GM18861 (cell line): ENCODE measurements at regions not wholly inside any gene's neighbourhood (a gene's known extent, or its start where the extent isn't known, plus 50 kb on each side); places are given as distances from the start of the nearest gene placed in this dataset.
"Not testable (repeated sequence)": the region's sequence is repeated elsewhere in the genome, so short reads cannot be mapped to it uniquely, and the experiment has no call there.

ENCODE experiments used
- ATAC-seq: cut with Tn5 transposase; IDR thresholded peaks from one replicate; pipeline ENCODE4 v1.9.1; 2021; ENCODE audit not compliant: unreplicated experiment

DNA sequence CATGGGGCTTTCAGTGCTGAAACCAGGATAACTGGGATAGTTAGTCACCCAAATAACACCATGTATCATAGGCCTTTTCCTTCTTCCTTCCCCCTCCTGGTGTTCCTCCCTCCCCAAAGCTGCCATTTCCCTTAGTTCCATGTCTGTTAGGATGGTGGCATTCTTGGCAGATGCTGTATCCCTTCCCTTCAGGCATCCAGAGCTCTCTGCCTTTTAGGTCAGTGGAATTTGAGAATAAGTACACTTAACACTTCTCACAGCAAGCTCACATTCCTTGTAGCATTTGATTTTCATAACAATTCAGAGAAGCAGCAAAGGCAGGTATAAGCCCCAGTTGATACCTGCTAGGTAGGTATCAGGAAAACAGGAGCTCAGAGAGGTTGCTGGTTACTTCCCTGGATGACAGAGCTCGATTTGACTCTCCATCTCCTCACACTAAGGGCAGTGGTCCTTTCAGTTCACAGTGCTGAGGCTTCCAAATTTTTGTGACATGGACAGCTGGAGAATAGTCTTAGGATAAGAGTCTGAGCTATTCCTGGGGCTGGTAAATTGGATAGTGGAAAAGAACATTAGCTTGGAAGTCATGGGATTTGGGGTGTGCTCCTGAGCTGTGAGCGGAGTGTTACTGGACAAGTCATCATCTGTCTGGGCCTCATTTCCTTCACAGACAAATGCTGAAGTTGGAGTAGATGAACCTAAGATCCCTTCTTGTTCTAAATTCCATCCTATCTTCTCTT, 108.7 kb upstream of the RHOBTB1 start:
- ATAC-seq = no peak

DNA sequence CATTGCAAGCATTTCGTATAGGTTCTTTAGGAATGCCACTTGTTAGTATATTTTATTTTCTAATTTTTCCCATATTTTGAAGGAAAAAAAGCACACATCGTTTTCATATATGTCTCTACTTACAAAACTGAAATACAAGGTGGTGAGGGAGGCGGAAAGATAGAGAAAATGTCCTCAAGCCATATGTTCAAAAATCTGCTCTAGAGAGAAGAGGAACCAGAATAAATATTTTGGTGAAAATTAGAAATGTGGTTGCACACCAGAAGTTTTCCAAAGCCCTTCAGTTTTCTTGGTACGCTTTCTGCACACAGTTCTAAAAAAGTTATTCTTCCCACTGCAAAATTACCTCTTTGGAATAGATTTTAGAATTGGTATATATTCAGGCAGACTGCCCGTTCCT, 107.4 kb upstream of the RHOBTB1 start:
- no peak for ATAC-seq

DNA sequence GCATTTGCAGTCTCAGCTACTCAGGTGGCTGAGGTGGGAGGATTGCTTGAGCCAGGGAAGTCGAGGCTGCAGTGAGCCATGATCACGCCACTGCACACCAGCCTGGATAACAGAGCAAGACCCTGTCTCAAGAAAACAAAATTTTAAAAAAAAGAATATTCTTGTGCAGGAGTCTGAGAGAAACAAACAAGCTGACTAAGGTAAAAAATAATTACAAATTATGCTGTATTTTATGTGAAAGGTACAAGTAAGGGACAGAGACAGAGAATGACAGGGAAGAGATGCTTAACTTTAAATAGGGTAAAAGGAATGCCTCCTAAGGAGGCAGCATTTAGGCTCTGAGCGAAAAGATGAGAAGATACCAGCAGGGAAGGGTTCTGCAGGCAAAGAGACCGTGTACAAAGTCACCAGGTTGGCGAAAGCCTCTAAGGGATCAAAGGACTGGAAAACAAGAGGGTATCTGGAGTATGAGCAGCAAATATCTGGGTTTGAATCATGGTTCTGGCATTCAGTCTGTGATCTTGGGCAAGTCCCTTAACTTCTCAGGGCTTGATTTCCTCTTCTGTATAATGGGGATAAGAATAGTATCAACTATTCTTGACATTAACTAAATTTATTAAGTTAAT, 106.2 kb upstream of the RHOBTB1 start:
- no peak for ATAC-seq

DNA sequence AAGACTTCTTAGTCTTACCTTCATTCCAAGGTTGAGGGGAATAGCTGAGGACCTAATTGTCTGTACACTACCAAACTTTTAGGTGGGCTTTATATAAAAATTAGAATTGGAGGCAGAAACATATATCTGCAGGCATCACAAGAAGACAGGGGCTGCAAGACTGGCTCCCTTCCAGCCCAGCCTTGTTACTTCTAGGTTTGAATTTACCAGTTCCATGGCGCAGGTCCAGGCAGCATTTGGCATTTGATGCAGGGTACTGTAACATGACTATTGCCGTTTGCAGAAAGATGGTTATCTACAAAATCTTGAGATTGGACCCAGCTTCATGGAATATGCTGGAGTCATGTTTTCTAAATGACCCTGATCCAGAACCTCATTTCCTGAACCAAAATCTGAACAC, 105.4 kb upstream of the RHOBTB1 start:
- no peak for ATAC-seq

DNA sequence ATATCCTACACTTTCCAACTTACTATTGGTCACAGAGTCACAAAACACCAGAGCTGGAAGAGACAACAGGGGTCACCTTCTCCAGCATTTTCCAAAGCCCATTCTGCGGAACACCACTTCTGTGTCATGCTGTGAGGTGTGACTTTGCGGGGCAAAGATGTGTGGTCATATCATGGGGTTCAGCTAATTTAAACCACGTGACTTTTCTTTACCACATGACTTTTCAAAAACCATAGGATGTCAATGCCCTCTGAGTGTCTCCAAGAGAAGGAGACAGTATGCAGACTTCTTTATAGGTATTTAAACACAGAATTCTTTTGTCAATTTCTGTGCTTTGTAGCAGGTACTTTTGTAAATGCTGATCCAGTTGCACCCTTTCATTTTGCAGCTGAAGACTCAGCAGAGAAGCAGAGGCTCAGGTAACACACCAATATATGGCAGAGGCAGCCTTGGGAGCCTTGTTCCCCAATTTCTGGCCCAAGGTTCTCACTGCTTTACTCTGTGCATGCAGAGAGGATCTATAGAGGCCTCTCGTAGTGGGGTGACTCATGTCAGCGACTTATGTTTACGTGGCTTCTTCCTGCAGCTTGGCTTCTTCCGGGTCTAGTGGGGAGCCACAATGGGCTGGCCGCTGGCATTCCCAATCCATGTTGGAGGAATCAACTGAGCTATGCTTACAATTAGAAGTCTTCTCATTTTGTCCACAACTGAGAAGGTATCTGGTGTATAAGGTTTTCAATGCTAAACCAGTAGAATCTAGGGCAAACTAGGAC, 104.0 kb upstream of the RHOBTB1 start:
- no peak for ATAC-seq

DNA sequence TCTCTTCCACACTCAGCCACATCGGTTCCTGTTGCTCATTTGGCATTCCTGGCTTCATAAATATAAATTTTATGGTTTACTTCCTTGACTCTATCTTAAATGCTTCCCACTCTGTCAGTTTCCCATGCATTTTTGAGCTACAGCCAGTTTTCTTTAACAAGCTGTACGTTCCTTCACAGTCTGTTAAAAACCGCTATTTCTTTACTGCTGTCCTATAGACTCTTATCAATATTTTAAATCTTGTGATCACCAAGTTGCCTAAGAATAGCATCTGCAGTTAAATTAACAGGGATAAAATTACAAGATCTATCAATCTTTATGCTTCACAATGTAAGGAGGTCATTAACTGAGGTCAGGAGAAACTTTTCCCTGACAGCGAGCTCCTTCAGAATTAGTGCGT, 103.1 kb upstream of the RHOBTB1 start:
- no peak for ATAC-seq

DNA sequence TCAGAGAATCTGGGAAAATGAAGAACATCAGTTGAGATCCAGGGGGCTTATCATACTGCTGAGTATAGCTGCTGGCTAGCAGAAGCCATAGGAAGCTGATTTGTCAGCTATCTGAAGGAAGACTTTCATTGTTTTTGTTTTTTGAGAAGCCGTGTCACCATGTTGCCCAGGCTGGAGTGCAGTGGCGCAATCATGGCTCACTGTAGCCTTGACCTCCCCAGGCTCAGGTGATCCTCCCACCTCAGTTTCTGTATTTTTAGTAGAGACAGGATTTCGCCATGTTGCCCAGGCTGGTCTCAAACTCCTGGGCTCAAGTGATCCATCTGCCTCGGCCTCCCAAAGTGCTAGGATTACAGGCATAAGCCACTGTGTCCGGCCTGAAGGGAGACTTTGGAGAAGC, 101.5 kb upstream of the RHOBTB1 start:
- ATAC-seq = not testable (repeated sequence)

DNA sequence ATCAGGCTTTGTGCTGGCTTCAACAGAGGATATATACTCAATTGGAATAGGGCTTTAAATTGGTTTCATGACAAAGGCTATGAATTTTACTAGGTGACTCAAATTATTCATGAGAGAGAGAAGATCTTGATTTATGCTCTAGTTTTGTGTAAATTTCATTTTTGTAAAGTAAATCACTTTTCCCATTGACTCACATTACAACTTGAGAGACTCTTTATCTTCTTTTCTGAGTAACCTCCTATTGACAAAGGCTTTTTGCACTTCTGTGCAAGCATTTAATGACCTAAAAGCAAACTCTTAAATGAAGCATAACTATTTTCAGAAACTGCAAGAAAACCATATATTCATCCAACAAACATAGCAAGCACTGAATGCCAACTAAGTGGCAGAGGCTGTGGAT, 98.5 kb upstream of the RHOBTB1 start:
- no peak for ATAC-seq

DNA sequence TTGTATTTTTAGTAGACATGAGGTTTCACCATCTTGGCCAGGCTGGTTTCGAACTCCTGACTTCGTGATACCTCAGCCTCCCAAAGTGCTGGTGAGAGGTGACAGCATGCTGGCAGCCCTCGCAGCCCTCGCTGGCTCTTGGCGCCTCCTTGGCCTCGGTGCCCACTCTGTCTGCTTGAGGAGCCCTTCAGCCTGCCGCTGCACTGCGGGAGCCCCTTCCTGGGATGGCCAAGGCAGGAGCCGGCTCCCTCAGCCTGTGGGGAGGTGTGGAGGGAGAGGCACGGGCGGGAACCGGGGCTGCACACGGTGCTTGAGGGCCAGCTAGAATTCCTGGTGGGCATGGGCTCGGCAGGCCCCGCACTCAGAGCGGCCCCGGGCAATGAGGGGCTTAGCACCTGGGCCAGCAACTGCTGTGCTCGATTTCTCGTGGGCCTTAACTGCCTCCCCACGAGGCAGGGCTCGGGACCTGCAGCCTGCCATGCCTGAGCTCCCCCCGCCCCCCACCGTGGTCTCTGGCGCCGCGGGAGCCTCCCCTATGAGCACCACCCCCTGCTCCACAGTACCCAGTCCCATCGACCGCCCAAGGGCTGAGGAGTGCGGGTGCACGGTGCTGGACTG, 96.5 kb upstream of the RHOBTB1 start:
- ATAC-seq = no peak

DNA sequence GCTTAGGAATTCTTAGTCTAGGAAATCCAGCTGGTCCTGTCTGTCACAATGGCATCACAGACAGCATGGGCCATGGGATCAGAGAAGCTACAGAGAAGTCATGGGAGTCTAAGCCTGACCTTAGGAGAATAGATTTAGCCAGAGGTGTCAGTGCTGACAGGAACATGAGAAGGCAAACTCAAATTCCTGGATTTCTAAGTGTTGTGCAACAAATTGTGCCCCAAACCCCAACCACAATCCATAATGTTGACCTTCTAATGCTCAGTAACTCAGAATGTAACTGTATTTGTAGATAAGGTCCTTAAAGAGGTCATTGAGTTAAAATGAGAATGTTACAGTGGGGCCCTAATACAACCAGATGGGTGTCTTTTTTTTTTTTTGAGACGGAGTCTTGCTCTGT, 95.9 kb upstream of the RHOBTB1 start:
- no peak for ATAC-seq

DNA sequence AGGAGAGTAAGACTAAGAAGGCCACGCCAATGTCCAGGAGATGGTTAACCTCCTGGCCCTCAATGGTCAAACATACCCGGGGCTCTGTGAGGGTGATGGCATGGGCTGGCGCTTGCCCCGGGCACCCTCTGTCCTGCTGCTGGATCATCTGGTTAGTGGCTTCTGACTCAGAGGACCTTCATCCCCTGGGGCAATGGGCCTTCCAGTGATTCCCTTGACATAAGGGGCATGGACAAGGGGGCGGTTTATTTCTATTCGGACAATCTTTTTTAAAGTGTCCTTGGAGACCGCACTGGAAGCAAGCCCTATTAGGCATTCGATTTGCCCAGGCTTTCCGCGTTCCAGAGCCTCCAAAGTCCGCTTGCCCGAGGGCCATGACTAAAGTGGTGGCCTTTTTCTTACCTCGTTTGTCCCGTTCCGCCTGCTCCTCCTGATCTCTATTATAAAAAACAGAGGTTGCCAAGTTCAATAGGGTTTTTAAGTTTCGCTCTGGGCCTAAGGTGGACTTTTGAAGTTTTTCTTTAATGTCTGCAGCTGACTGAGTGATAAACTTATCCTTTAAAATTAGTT, 93.4 kb upstream of the RHOBTB1 start:
- ATAC-seq = not testable (repeated sequence)

DNA sequence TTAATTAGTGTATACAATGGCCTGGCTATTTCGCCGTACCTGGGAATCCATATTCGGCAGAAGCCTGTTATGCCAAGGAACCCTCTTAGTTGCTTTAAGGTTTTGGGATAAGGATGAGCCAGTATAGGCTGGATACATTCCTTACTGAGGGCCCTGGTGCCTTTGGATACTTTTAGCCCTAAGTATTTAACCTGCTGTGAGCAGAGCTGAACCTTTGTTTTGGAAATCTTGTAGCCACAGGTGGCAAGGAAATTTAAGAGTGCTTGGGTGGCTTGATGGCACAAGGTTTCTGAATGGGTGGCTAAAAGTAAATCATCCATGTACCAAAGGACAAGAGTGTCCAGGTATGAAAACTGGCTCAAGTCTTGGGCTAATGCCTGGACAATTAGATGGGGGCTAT, 92.2 kb upstream of the RHOBTB1 start:
- not testable (repeated sequence) for ATAC-seq

DNA sequence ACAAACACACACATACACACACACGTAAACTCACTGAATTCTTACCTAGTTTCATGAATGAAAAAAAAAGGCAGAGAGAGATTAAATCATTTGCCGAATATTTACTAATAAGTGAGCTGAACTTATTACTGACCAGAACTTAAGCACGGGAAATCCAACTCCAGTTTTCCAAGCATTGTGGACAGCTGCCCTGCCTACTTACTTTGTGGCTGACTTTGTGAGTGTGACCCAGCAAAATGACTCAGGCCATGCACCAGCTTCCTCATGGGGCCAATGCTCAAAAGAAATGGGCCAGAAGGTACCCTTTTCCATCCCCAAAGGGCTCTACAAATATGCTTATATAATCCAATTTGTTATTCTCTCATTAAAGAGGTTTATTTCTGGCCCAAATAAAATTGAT, 87.4 kb upstream of the RHOBTB1 start:
- no peak for ATAC-seq

DNA sequence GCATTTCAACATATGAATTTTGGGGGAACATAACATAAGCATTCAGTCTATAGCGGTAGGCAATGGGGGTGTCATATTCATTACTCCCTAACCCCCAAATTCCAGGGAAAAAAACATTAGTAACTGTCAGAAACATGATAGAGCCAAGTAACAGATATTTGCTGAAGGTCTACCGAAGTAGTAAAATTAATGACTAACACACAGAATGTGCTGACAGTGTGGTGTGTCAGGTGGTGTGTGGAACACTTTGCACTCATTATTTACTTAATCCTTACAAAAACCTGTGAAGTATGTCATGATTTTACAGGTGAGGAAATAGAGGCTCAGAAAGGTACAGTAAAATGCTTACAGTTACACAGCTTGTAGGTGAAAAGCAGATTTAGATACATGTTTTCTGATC, 85.4 kb upstream of the RHOBTB1 start:
- no peak for ATAC-seq

DNA sequence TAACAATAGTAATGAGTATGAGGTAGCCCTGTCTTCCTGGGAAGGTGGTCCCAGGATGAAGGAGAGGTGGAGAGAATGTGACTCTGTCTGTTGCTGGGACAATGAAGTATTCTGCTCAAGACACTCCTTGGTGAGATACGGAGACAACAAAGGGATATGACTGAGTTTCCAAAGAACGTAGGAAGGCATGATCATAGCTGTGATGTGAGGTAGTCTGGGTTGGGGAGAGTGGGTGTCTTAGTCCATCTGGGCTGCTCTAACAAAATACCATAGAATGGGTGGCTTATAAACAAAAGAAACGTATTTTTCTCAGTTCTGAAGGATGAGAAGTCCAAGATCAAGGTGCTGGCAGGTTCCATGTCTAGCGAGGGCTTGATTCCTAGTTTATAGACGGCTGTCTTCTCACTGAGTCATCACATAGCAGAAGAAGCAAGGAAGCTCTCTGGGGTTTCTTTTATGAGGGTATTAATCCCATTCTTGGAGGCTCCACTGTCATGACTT, 84.9 kb upstream of the RHOBTB1 start:
- ATAC-seq = no peak

DNA sequence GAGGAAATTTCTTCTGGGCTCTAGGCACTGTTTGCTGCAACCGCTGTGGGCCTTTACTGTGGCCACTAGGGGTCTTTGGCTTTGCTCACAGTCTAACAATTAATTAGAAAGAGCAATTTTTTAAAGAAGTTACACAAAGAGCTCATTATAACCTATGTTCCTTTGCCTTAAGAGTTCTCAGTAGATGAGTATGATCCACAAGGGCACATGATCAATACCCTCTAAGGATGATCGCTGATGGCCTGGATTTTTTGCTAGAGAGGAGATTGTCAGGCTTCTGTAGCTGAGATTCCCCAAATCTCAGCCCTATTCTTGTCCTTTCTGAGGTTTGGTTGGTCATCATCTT, 80.8 kb upstream of the RHOBTB1 start:
- no peak for ATAC-seq

DNA sequence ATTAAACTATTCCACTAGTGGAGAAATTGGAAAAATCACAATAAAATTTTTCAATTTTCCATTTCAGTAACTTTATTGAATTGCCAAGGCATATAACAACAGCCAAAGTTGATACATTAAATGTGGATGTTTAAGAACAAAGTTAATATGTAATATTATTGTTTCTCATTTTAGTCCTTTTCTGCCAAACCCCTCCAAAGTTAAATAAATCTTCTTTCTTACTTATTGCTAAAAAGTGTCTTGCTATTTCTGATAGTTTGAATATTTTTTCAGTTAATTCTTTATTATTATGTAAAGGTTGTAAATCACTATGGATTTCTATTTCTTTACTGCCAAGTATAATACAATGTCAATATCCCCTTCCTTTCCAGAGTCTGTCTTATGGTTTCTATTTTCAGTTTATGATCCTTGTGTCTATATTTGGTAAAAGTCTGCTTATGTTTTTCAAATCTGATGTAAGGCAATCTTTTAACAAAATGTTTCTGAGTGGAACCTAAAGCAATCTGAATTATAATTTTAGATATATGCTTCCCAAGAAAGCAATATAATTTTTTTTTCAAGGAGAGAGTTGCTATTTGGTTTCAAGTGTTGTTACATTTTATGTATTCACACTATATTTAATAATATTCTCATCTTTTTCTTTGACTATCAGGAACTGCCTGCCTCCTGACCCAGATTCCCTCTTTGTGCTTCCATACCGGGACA, 80.3 kb upstream of the RHOBTB1 start:
- ATAC-seq = no peak

DNA sequence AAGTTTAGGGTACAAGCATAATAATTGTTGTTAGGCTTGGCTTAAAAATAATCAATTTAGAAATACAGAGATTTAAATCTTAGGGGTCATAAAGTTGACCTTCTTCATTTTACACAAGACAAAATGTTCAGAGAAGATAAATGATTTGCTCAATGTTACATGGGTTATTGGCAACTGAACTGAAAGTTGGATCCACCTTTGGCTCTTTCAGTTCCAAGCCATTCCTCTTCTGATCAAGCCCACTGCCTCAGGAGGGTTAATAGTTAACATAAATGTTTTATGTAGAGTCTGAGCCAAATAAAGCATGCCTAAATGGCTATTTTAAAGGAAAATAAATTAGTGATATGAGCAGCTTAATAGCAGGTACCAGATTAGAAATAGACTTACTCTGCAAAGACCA, 79.1 kb upstream of the RHOBTB1 start:
- ATAC-seq = no peak

DNA sequence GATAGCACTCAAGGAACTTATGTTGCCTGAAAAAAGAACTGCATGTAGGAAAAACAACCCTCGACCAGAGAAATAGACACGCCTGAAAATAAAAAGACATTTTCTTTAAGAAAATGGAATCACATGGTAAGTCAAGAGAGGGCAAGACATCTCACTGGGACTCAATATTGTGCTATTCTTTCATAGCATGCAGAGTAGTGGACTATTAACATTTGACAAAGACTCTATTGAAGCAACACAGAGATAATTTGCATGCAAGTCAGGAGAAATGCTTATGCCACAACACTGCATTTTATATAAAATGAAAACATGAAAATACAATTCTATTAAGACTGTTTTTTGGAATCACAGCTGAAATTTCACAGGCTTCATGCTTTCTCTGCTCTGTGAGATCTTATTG, 77.9 kb upstream of the RHOBTB1 start:
- ATAC-seq = no peak

DNA sequence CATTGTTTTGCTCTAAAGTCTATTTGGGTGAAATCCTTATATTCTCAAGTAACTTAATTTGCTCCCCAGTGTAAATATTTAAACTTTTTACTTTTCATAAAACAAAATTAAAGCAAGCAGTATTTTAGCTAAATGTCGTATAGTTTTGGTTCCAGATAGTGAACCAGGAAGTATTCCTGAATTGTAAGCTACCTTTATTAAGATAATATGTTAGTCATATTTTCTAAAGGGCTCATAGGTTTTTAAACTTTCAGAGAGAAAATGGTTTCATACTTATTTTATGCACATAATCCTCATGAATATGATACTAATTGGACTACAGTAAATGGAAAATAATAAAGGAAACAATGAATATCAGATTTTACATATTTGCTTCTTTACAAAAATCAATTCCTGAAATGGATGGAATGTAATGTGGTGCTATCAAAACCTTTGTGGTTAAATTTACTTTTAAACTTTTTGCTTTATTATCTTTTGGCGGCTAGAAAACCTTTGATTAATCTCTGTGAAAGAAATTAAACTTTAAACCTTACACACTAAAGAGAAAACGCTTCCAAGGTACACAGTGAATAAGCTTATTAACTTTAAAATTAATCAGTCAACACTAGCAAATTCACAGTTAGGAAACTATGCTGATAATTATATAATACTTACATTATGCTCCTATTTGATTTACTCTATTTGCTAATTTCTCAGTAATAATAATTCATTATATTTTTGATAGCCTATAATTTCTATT, 76.6 kb upstream of the RHOBTB1 start:
- ATAC-seq = no peak
